Keratinocyte (primary cell): ENCODE measurements at regions not wholly inside any gene's neighbourhood (a gene's known extent, or its start where the extent isn't known, plus 50 kb on each side); places are given as distances from the start of the nearest gene placed in this dataset.

Source experiments
- DNase-seq: peaks from one replicate; pipeline ENCODE4 v3.0.0-alpha.2; 2011; ENCODE audit warnings: low read depth, missing footprints, low spot score
- FAIRE-seq: peaks from 2 replicates; lab custom pipeline; 2011; peaks lifted over from hg19 to GRCh38; lab: Jason Lieb, UNC
- H2AFZ ChIP-seq: 2 replicates; pipeline ENCODE4 v1.6.0; 2012; ENCODE audit warnings: low read length, control low read depth, inconsistent platforms; ENCODE audit not compliant: control insufficient read depth
- H3K27ac ChIP-seq: 2 replicates; pipeline ENCODE4 v1.5.1; 2011; ENCODE audit warnings: low read length; ENCODE audit not compliant: control insufficient read depth, insufficient read depth
- H3K27me3 ChIP-seq: 3 replicates; pipeline ENCODE4 v1.6.0; 2011; ENCODE audit warnings: low read length; ENCODE audit not compliant: control insufficient read depth, insufficient read depth; ENCODE audit errors: extremely low read depth
- H3K36me3 ChIP-seq, 2 experiments: 2 replicates in 1 of 2; 3 replicates in 1 of 2; pipeline ENCODE4 v1.5.1; 2011; ENCODE audit warnings: low read length in 2 of 2, mild to moderate bottlenecking in 1 of 2; ENCODE audit not compliant: control insufficient read depth in 2 of 2, insufficient read depth in 2 of 2; ENCODE audit errors: extremely low read depth in 1 of 2
- H3K4me1 ChIP-seq: 3 replicates; pipeline ENCODE4 v1.5.1; 2011; ENCODE audit warnings: low read length; ENCODE audit not compliant: control insufficient read depth, insufficient read depth; ENCODE audit errors: extremely low read depth
- H3K4me2 ChIP-seq: 3 replicates; pipeline ENCODE4 v1.6.0; 2011; ENCODE audit warnings: low read depth, low read length; ENCODE audit not compliant: control insufficient read depth, insufficient read depth; ENCODE audit errors: extremely low read depth
- H3K4me3 ChIP-seq, 3 experiments: fragments of 200-600 bp in 1 of 3; sonication (generic) in 1 of 3; 2 replicates in 2 of 3; 3 replicates in 1 of 3; pipeline ENCODE4 v1.5.1; 2011 to 2016; ENCODE audit warnings: low read length in 3 of 3, mild to moderate bottlenecking in 3 of 3, control low read depth in 2 of 3, inconsistent platforms in 1 of 3, low read depth in 1 of 3, mixed read lengths in 1 of 3, mixed run types in 1 of 3, moderate library complexity in 1 of 3; ENCODE audit not compliant: control insufficient read depth in 2 of 3, insufficient read depth in 2 of 3; ENCODE audit errors: extremely low read depth in 1 of 3
- H3K79me2 ChIP-seq: 2 replicates; pipeline ENCODE4 v1.6.0; 2012; ENCODE audit warnings: low read length; ENCODE audit not compliant: control insufficient read depth, insufficient read depth
- H3K9ac ChIP-seq: 3 replicates; pipeline ENCODE4 v1.6.0; 2011; ENCODE audit warnings: low read length; ENCODE audit not compliant: control insufficient read depth, insufficient read depth; ENCODE audit errors: extremely low read depth
- H3K9me1 ChIP-seq: 3 replicates; pipeline ENCODE4 v1.6.0; 2011; ENCODE audit warnings: low read length; ENCODE audit not compliant: control insufficient read depth, insufficient read depth; ENCODE audit errors: extremely low read depth
- H3K9me3 ChIP-seq: 2 replicates; pipeline ENCODE4 v1.5.1; 2012; ENCODE audit warnings: low read depth, low read length; ENCODE audit not compliant: control insufficient read depth
- H4K20me1 ChIP-seq: 3 replicates; pipeline ENCODE4 v1.6.0; 2011; ENCODE audit warnings: low read length; ENCODE audit not compliant: control insufficient read depth, insufficient read depth; ENCODE audit errors: extremely low read depth
- CTCF ChIP-seq, 3 experiments: IDR thresholded peaks in 1 of 3; conservative IDR thresholded peaks in 1 of 3; optimal IDR thresholded peaks in 1 of 3; 2 replicates in 2 of 3; 3 replicates in 1 of 3; pipeline versions ENCODE3 to v1.5.1; 2011; ENCODE audit warnings: low read length in 3 of 3, mild to moderate bottlenecking in 3 of 3, moderate library complexity in 2 of 3, control low read depth in 1 of 3, inconsistent platforms in 1 of 3; ENCODE audit not compliant: insufficient read depth in 2 of 3; ENCODE audit errors: extremely low read depth in 1 of 3
- EZH2 ChIP-seq: IDR thresholded peaks from one replicate; pipeline ENCODE4 v1.6.1; 2012; ENCODE audit warnings: inconsistent platforms, mild to moderate bottlenecking, low read length, moderate library complexity
- dilution Hi-C: fragments of 300-500 bp; cut with MboI; formaldehyde crosslinking; loops from one replicate; pipeline ENCODE4 v1.7.0; 2020; ENCODE audit warnings: low sequenced_read_pairs; ENCODE audit not compliant: extremely low pct_ligation_motif_present

DNA sequence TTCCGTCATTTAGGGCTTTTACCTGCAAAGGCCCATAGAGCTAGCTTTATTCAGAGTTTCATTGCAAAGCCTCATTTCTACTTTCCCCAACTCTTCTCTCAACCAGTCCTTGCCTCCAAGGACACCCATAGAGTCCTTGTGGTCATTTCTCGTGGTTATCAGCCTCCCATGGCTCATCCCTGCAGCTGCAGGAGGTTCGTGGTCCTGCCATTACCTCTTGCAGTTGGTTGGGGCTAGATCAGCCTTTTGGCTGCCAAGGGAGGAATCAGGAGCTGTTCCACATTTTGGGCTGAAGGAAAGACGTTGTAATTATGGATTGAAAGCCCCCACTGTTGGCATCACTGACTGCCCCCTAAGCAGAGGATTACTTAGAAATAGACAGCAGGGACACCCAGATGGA is 231.0 kb downstream of the MAN2A1 start:
- dilution Hi-C loops, result no loop called here
- Histone ChIP-seq H3K36me3 (no peaks in the 10 kb centered on the region), H3K27me3 (no peaks in the 10 kb centered on the region), H3K4me1 (no peaks in the 10 kb centered on the region), H3K4me2 (no peak overlapping the region), H3K4me3 (no peak overlapping the region), H3K9me3 (no peaks in the 10 kb centered on the region), H3K79me2 (no peaks in the 10 kb centered on the region), H3K9ac (no peak overlapping the region), H3K27ac (no peak overlapping the region), H3K9me1 (no peaks in the 10 kb centered on the region), H4K20me1 (no peaks in the 10 kb centered on the region), H2AFZ (no peak overlapping the region)
- DNase-seq (no peak), FAIRE-seq (no peak)
- TF ChIP-seq EZH2 (no peak), CTCF (optimal IDR thresholded peaks at IDR 0.05 in 1 of 3, IDR thresholded peaks at IDR 0.05 in 1 of 3, conservative IDR thresholded peaks at IDR 0.05 in 1 of 3; ENCODE audit: extremely low read depth in 1 of 3, insufficient read depth in 2 of 3, low read length in 3 of 3) (no peak)

GRCh38 chr5:109921735-109922380 is 232.1 kb downstream of the MAN2A1 start:
- no peak for TF ChIP-seq EZH2
- DNase-seq (no peak), FAIRE-seq (no peak)
- no peaks in the 10 kb centered on the region for H3K4me1 ChIP-seq
- no peaks in the 10 kb centered on the region for H3K9me3 ChIP-seq
- no peaks in the 10 kb centered on the region for H3K27me3 ChIP-seq
- H3K9ac ChIP-seq, result no peak overlapping the region
- H3K4me3 ChIP-seq, result no peak overlapping the region
- no peak overlapping the region for H3K4me2 ChIP-seq
- no peak overlapping the region for H3K27ac ChIP-seq
- H4K20me1 ChIP-seq, result no peaks in the 10 kb centered on the region
- H3K36me3 ChIP-seq, result no peaks in the 10 kb centered on the region
- dilution Hi-C loops, result no loop called here
- H3K9me1 ChIP-seq, result no peaks in the 10 kb centered on the region
- no peaks in the 10 kb centered on the region for H3K79me2 ChIP-seq
- no peak overlapping the region for H2AFZ ChIP-seq
